SK-N-SH treated with all-trans-retinoic acid at 6 μM for 48 hours (cell line): ENCODE measurements at regions not wholly inside any gene's neighbourhood (a gene's known extent, or its start where the extent isn't known, plus 50 kb on each side); places are given as distances from the start of the nearest gene placed in this dataset.

ENCODE experiments used
- GLIS3 ChIP-seq: fragments of 250-450 bp; sonication (Bioruptor Pico); IDR thresholded peaks from 2 replicates; pipeline ENCODE4 v1.5.0; 2020; ENCODE audit warnings: mild to moderate bottlenecking, moderate library complexity
- RARB ChIP-seq: fragments of 250-450 bp; sonication (Bioruptor Pico); IDR thresholded peaks from 2 replicates; pipeline ENCODE4 v1.8.0; 2021; ENCODE audit warnings: mild to moderate bottlenecking, moderate library complexity
- SNAI2 ChIP-seq: fragments of 250-450 bp; sonication (Bioruptor Pico); IDR thresholded peaks from 2 replicates; pipeline ENCODE4 v1.5.0; 2020; ENCODE audit warnings: mild to moderate bottlenecking, moderate library complexity
- ZC3H10 ChIP-seq: fragments of 250-450 bp; sonication (Bioruptor Pico); IDR thresholded peaks from 2 replicates; pipeline ENCODE4 v1.5.1; 2021; ENCODE audit warnings: mild to moderate bottlenecking, moderate library complexity
- ZFP30 ChIP-seq: fragments of 450-650 bp; formaldehyde crosslinking; IDR thresholded peaks from 2 replicates; pipeline ENCODE4 v1.5.0; 2022; ENCODE audit warnings: mild to moderate bottlenecking, moderate library complexity
- ZNF8 ChIP-seq: fragments of 450-650 bp; formaldehyde crosslinking; IDR thresholded peaks from 2 replicates; pipeline ENCODE4 v1.5.0; 2020; ENCODE audit warnings: mild to moderate bottlenecking, moderate library complexity
- TF ChIP-seq, protein P1 (sequence below): fragments of 250-450 bp; sonication (Bioruptor Pico); IDR thresholded peaks from 2 replicates; pipeline ENCODE4 v1.5.0; 2020; ENCODE audit warnings: mild to moderate bottlenecking, moderate library complexity
- TF ChIP-seq, protein P2 (sequence below): fragments of 250-450 bp; sonication (Bioruptor Pico); IDR thresholded peaks from 2 replicates; pipeline ENCODE4 v1.8.0; 2020; ENCODE audit warnings: mild to moderate bottlenecking, moderate library complexity, borderline replicate concordance

DNA sequence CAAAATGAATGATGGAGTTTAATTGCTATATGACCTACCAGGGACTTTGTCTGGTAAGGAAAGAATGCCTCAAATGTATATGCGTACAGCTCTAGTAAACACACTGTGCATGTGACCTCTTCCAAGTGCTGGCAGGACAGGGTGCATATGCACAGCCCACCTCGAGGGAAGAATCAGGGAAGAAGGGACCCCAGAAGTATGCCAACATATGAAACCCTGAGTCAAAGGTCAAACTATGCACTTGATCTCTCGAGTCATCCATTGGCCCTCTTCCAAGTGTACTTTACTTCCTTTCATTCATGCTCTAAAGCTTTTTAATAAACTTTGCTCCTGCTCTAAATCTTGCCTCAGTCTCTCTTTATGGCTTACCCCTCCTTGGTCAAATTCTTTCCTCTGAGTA lies 804.6 kb upstream of the COX7C start:
- no peak for TF ChIP-seq GLIS3 (CRISPR knock-in tag)
- TF ChIP-seq, protein P1, sequence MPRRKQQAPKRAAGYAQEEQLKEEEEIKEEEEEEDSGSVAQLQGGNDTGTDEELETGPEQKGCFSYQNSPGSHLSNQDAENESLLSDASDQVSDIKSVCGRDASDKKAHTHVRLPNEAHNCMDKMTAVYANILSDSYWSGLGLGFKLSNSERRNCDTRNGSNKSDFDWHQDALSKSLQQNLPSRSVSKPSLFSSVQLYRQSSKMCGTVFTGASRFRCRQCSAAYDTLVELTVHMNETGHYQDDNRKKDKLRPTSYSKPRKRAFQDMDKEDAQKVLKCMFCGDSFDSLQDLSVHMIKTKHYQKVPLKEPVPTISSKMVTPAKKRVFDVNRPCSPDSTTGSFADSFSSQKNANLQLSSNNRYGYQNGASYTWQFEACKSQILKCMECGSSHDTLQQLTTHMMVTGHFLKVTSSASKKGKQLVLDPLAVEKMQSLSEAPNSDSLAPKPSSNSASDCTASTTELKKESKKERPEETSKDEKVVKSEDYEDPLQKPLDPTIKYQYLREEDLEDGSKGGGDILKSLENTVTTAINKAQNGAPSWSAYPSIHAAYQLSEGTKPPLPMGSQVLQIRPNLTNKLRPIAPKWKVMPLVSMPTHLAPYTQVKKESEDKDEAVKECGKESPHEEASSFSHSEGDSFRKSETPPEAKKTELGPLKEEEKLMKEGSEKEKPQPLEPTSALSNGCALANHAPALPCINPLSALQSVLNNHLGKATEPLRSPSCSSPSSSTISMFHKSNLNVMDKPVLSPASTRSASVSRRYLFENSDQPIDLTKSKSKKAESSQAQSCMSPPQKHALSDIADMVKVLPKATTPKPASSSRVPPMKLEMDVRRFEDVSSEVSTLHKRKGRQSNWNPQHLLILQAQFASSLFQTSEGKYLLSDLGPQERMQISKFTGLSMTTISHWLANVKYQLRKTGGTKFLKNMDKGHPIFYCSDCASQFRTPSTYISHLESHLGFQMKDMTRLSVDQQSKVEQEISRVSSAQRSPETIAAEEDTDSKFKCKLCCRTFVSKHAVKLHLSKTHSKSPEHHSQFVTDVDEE (CRISPR knock-in tag) = no peak
- TF ChIP-seq ZNF8 (CRISPR knock-in tag) = no peak
- no peak for TF ChIP-seq ZFP30 (CRISPR knock-in tag)
- TF ChIP-seq RARB = no peak
- TF ChIP-seq SNAI2 (CRISPR knock-in tag) = no peak
- no peak for TF ChIP-seq ZC3H10 (CRISPR knock-in tag)
- TF ChIP-seq, protein P2, sequence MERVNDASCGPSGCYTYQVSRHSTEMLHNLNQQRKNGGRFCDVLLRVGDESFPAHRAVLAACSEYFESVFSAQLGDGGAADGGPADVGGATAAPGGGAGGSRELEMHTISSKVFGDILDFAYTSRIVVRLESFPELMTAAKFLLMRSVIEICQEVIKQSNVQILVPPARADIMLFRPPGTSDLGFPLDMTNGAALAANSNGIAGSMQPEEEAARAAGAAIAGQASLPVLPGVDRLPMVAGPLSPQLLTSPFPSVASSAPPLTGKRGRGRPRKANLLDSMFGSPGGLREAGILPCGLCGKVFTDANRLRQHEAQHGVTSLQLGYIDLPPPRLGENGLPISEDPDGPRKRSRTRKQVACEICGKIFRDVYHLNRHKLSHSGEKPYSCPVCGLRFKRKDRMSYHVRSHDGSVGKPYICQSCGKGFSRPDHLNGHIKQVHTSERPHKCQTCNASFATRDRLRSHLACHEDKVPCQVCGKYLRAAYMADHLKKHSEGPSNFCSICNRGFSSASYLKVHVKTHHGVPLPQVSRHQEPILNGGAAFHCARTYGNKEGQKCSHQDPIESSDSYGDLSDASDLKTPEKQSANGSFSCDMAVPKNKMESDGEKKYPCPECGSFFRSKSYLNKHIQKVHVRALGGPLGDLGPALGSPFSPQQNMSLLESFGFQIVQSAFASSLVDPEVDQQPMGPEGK (CRISPR knock-in tag) = no peak
